DMS 273 treated with DMSO at 0.1 percent for 48 hours (cell line): ENCODE measurements at regions not wholly inside any gene's neighbourhood (a gene's known extent, or its start where the extent isn't known, plus 50 kb on each side); places are given as distances from the start of the nearest gene placed in this dataset.
"Not testable (repeated sequence)": the region's sequence is repeated elsewhere in the genome, so short reads cannot be mapped to it uniquely, and the experiment has no call there.

Source experiments
- DNase-seq: peaks from one replicate; lab custom pipeline; 2025; lab: John Stamatoyannopoulos, UW

- DNase-seq: no peak
Observed at GRCh38 chr3:152581951-152582350, 253.0 kb upstream of the P2RY1 start.

- DNase-seq: no peak
Observed at GRCh38 chr3:152583963-152584362, 251.0 kb upstream of the P2RY1 start.

GRCh38 chr3:152586974-152587373 lies 248.0 kb upstream of the P2RY1 start:
- no peak for DNase-seq

- DNase-seq: no peak
Observed at GRCh38 chr3:152587861-152588260, 247.1 kb upstream of the P2RY1 start.

- no peak for DNase-seq
Observed at GRCh38 chr3:152589644-152590043, 245.3 kb upstream of the P2RY1 start.

- no peak for DNase-seq
Observed at GRCh38 chr3:152591515-152591914, 243.4 kb upstream of the P2RY1 start.

GRCh38 chr3:152593242-152593641 lies 241.7 kb upstream of the P2RY1 start:
- no peak for DNase-seq

- no peak for DNase-seq
Observed at GRCh38 chr3:152595975-152596821, 238.7 kb upstream of the P2RY1 start.

GRCh38 chr3:152596832-152597231 lies 238.1 kb upstream of the P2RY1 start:
- not testable (repeated sequence) for DNase-seq

- no peak for DNase-seq
Observed at GRCh38 chr3:152606146-152606545, 228.8 kb upstream of the P2RY1 start.

GRCh38 chr3:152607179-152607578 lies 227.8 kb upstream of the P2RY1 start:
- no peak for DNase-seq

GRCh38 chr3:152608696-152609594 lies 226.0 kb upstream of the P2RY1 start:
- no peak for DNase-seq

- DNase-seq: no peak
Observed at GRCh38 chr3:152609891-152610290, 225.0 kb upstream of the P2RY1 start.

- DNase-seq: no peak
Observed at GRCh38 chr3:152610622-152611021, 224.3 kb upstream of the P2RY1 start.

GRCh38 chr3:152611905-152612304 lies 223.0 kb upstream of the P2RY1 start:
- DNase-seq: no peak

- DNase-seq: no peak
Observed at GRCh38 chr3:152613851-152614250, 221.1 kb upstream of the P2RY1 start.

GRCh38 chr3:152615681-152616080 lies 219.2 kb upstream of the P2RY1 start:
- no peak for DNase-seq

GRCh38 chr3:152617609-152618008 lies 217.3 kb upstream of the P2RY1 start:
- no peak for DNase-seq

GRCh38 chr3:152618529-152618928 lies 216.4 kb upstream of the P2RY1 start:
- DNase-seq: no peak

- no peak for DNase-seq
Observed at GRCh38 chr3:152619691-152620090, 215.2 kb upstream of the P2RY1 start.

- no peak for DNase-seq
Observed at GRCh38 chr3:152620395-152620794, 214.5 kb upstream of the P2RY1 start.

GRCh38 chr3:152621006-152621868 lies 213.7 kb upstream of the P2RY1 start:
- no peak for DNase-seq
